Activated CD8-positive, alpha-beta memory T cell treated with anti-CD3 and anti-CD28 coated beads, Interleukin-2, amount 50 U/mL, for 24 hours (primary cell): ENCODE measurements at regions not wholly inside any gene's neighbourhood (a gene's known extent, or its start where the extent isn't known, plus 50 kb on each side); places are given as distances from the start of the nearest gene placed in this dataset.

Experiments used
- DNase-seq: peaks from one replicate; pipeline ENCODE4 v3.0.0-alpha.2; 2020; ENCODE audit errors: extremely low read depth

GRCh38 chr4:18572481-18572880 is 550.9 kb upstream of the LCORL start:
- DNase-seq: no peak

GRCh38 chr4:18571301-18571761 is 549.8 kb upstream of the LCORL start:
- no peak for DNase-seq

- DNase-seq: no peak
Observed at GRCh38 chr4:18570370-18570769, 548.8 kb upstream of the LCORL start.

- no peak for DNase-seq
Observed at GRCh38 chr4:18568600-18568999, 547.0 kb upstream of the LCORL start.

- no peak for DNase-seq
Observed at GRCh38 chr4:18566970-18567799, 545.6 kb upstream of the LCORL start.

GRCh38 chr4:18559492-18559891 is 537.9 kb upstream of the LCORL start:
- no peak for DNase-seq

- no peak for DNase-seq
Observed at GRCh38 chr4:18556402-18556801, 534.8 kb upstream of the LCORL start.

- DNase-seq: no peak
Observed at GRCh38 chr4:18540349-18540748, 518.8 kb upstream of the LCORL start.

GRCh38 chr4:18538121-18538520 is 516.6 kb upstream of the LCORL start:
- DNase-seq: no peak

- no peak for DNase-seq
Observed at GRCh38 chr4:18536428-18536827, 514.9 kb upstream of the LCORL start.

- DNase-seq: no peak
Observed at GRCh38 chr4:18535948-18536347, 514.4 kb upstream of the LCORL start.

GRCh38 chr4:18533262-18533775 is 511.8 kb upstream of the LCORL start:
- DNase-seq: no peak

GRCh38 chr4:18531731-18532130 is 510.2 kb upstream of the LCORL start:
- DNase-seq: no peak

- no peak for DNase-seq
Observed at GRCh38 chr4:18529482-18529881, 507.9 kb upstream of the LCORL start.

- no peak for DNase-seq
Observed at GRCh38 chr4:18524667-18525066, 503.1 kb upstream of the LCORL start.

GRCh38 chr4:18518098-18518497 is 496.5 kb upstream of the LCORL start:
- DNase-seq: no peak

GRCh38 chr4:18513861-18514260 is 492.3 kb upstream of the LCORL start:
- no peak for DNase-seq

GRCh38 chr4:18512718-18513117 is 491.2 kb upstream of the LCORL start:
- no peak for DNase-seq

- no peak for DNase-seq
Observed at GRCh38 chr4:18511727-18512126, 490.2 kb upstream of the LCORL start.

GRCh38 chr4:18508786-18509185 is 487.2 kb upstream of the LCORL start:
- no peak for DNase-seq

GRCh38 chr4:18480928-18481327 is 459.4 kb upstream of the LCORL start:
- DNase-seq: no peak

GRCh38 chr4:18480342-18480741 is 458.8 kb upstream of the LCORL start:
- DNase-seq: no peak

- DNase-seq: no peak
Observed at GRCh38 chr4:18479825-18480224, 458.3 kb upstream of the LCORL start.
